ENCODE measurements at regions not wholly inside any gene's neighbourhood (a gene's known extent, or its start where the extent isn't known, plus 50 kb on each side); places are given as distances from the start of the nearest gene placed in this dataset.

- no peak for TF ChIP-seq CTCF (IDR thresholded peaks at IDR 0.05)
- TF ChIP-seq POLR2A (IDR thresholded peaks at IDR 0.05) = no peak
- no peak for TF ChIP-seq EP300 (IDR thresholded peaks at IDR 0.05; ENCODE audit: low read depth)
- TF ChIP-seq POLR2AphosphoS5 (IDR thresholded peaks at IDR 0.05) = no peak
These were observed 147.3 kb upstream of the TMEM196 start for GRCh38 chr7:19920705-19921104.
